ENCODE measurements at regions not wholly inside any gene's neighbourhood (a gene's known extent, or its start where the extent isn't known, plus 50 kb on each side); places are given as distances from the start of the nearest gene placed in this dataset.
A peak's percentile ranks its signal among the peaks of the same experiment; 100 is the strongest.

GRCh38 chr3:88986834-88987233, 120.6 kb upstream of the EPHA3 start:
- in situ Hi-C loops (cut with MboI; ENCODE audit: low sequenced_read_pairs) (no loop called here), dilution Hi-C loops (cut with HindIII; ENCODE audit: low sequenced_read_pairs, unreplicated experiment) (no loop called here), intact Hi-C loops (cut with micrococcal nuclease) (no loop called here)
- H2BK15ac ChIP-seq (ENCODE audit: low read depth, low read length): no peak overlapping the region
- no peaks in the 10 kb centered on the region for H3K79me1 ChIP-seq (ENCODE audit: low read depth in 1 of 2, low read length in 2 of 2)
- ChIA-PET CTCF (no interaction called here), POLR2A (ENCODE audit: unreplicated experiment) (interaction anchor here (0.7 kb wide), 1 partner anchor 27 kb away, joined by 17 read pairs; no protein-coding TSS in a partner anchor)
- no peak overlapping the region for H2BK120ac ChIP-seq (ENCODE audit: low read depth, low read length)
- no peak overlapping the region for H2AFZ ChIP-seq (replicated peaks; ENCODE audit: low read length, poor library complexity)
- no peak overlapping the region for H2BK20ac ChIP-seq (ENCODE audit: low read depth, low read length)
- H4K20me1 ChIP-seq (ENCODE audit: insufficient read depth, low read length): no peaks in the 10 kb centered on the region
- DNase-seq (peak; percentile 65), ATAC-seq (ENCODE audit: low read depth) (peak; percentile 57)
- H3K27ac ChIP-seq (ENCODE audit: insufficient read depth, low read length): no peak overlapping the region
- no peak overlapping the region for H2AK9ac ChIP-seq (replicated peaks; ENCODE audit: low read depth, low read length, poor library complexity)
- TF ChIP-seq CEBPB (IDR thresholded peaks at IDR 0.05; ENCODE audit: low read depth, low read length) (no peak), MAFK (IDR thresholded peaks at IDR 0.05; ENCODE audit: low read depth, low read length) (no peak), MAZ (IDR thresholded peaks at IDR 0.05; ENCODE audit: borderline replicate concordance, low read depth, low read length) (no peak), MXI1 (IDR thresholded peaks at IDR 0.05; ENCODE audit: borderline replicate concordance, low read depth, low read length) (no peak), RFX5 (IDR thresholded peaks at IDR 0.05; ENCODE audit: low read depth, low read length) (no peak), POLR2A (IDR thresholded peaks at IDR 0.05; ENCODE audit: low read depth, low read length) (no peak), FOS (IDR thresholded peaks at IDR 0.05; ENCODE audit: low read depth, low read length) (no peak)
- TF ChIP-seq, protein P1, sequence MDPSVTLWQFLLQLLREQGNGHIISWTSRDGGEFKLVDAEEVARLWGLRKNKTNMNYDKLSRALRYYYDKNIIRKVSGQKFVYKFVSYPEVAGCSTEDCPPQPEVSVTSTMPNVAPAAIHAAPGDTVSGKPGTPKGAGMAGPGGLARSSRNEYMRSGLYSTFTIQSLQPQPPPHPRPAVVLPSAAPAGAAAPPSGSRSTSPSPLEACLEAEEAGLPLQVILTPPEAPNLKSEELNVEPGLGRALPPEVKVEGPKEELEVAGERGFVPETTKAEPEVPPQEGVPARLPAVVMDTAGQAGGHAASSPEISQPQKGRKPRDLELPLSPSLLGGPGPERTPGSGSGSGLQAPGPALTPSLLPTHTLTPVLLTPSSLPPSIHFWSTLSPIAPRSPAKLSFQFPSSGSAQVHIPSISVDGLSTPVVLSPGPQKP (IDR thresholded peaks at IDR 0.05; ENCODE audit: borderline replicate concordance, low read depth, low read length): no peak
- TF ChIP-seq, protein P2, sequence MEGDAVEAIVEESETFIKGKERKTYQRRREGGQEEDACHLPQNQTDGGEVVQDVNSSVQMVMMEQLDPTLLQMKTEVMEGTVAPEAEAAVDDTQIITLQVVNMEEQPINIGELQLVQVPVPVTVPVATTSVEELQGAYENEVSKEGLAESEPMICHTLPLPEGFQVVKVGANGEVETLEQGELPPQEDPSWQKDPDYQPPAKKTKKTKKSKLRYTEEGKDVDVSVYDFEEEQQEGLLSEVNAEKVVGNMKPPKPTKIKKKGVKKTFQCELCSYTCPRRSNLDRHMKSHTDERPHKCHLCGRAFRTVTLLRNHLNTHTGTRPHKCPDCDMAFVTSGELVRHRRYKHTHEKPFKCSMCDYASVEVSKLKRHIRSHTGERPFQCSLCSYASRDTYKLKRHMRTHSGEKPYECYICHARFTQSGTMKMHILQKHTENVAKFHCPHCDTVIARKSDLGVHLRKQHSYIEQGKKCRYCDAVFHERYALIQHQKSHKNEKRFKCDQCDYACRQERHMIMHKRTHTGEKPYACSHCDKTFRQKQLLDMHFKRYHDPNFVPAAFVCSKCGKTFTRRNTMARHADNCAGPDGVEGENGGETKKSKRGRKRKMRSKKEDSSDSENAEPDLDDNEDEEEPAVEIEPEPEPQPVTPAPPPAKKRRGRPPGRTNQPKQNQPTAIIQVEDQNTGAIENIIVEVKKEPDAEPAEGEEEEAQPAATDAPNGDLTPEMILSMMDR (conservative IDR thresholded peaks at IDR 0.05; ENCODE audit: low read depth, low read length): no peak
- no peak overlapping the region for H3K23ac ChIP-seq (ENCODE audit: low read depth, low read length)
- no peak overlapping the region for H4K8ac ChIP-seq (ENCODE audit: low read depth in 2 of 2, low read length in 2 of 2)
- H3K4me3 ChIP-seq (ENCODE audit: insufficient read depth, low read depth, low read length): no peak overlapping the region
- H3K18ac ChIP-seq (ENCODE audit: low read depth, low read length): no peak overlapping the region
- no peaks in the 10 kb centered on the region for H3K36me3 ChIP-seq (ENCODE audit: control insufficient read depth, insufficient read depth, low read length)
- H2BK5ac ChIP-seq (ENCODE audit: low read depth, low read length, poor library complexity, severe bottlenecking): no peak overlapping the region
- H2AK5ac ChIP-seq (ENCODE audit: low read depth, low read length): no peak overlapping the region
- H3K9ac ChIP-seq (ENCODE audit: low read depth, low read length): no peak overlapping the region
- H3K4me2 ChIP-seq (ENCODE audit: low read depth, low read length): no peak overlapping the region
- no peaks in the 10 kb centered on the region; the same call in 1 of the 2 replicates for H3K4me1 ChIP-seq (ENCODE audit: control insufficient read depth, insufficient read depth, low read length)
- no peak overlapping the region for H4K91ac ChIP-seq (ENCODE audit: insufficient read depth, low read depth, low read length)
- H3K14ac ChIP-seq (replicated peaks; ENCODE audit: low read depth, low read length): no peak overlapping the region
- H3K9me3 ChIP-seq (ENCODE audit: control insufficient read depth, insufficient read depth, low read length): no peaks in the 10 kb centered on the region
- H3K4ac ChIP-seq (ENCODE audit: low read depth, low read length): no peak overlapping the region
- no peak overlapping the region for H4K5ac ChIP-seq (ENCODE audit: low read depth, low read length)
- BruUV-seq (replicated peaks): no TSS peak
- no CpG with 5 or more reads among the region's 2 CpGs for WGBS, 2 experiments (ENCODE audit: extremely low coverage in 2 of 2, insufficient read length in 1 of 2)
- no peak overlapping the region for H3K56ac ChIP-seq (ENCODE audit: extremely low read depth, insufficient read depth, low read length)
- no peaks in the 10 kb centered on the region for H3K27me3 ChIP-seq (ENCODE audit: control insufficient read depth, insufficient read depth, low read length)
- H3K9me1 ChIP-seq (ENCODE audit: insufficient read depth, low read length): no peaks in the 10 kb centered on the region

Data from IMR-90 (cell line).